H4 (cell line): ENCODE measurements at regions not wholly inside any gene's neighbourhood (a gene's known extent, or its start where the extent isn't known, plus 50 kb on each side); places are given as distances from the start of the nearest gene placed in this dataset.

Experiments
- DNase-seq: peaks from one replicate; pipeline ENCODE4 v3.0.0-alpha.2; 2015; ENCODE audit warnings: low spot score

DNA sequence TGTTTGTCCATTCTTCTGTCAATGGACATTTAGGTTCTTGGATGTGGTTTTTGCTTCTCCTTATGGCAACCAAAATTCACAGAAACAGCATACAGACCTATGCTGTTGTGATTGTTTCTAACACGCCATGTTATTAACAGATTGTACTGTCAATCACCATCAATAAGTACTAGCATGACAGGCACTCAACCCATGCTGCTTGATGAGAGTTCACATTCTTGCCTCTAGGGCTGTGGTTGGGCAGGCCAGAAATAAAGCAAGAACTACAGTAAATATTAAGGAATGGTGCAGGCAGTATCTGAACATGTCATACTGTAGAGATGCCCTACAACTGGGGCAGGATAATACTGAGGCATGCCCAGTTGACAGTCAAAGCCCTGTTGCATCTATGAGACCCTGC, 171.2 kb upstream of the ZFHX3 start:
- no peak for DNase-seq

DNA sequence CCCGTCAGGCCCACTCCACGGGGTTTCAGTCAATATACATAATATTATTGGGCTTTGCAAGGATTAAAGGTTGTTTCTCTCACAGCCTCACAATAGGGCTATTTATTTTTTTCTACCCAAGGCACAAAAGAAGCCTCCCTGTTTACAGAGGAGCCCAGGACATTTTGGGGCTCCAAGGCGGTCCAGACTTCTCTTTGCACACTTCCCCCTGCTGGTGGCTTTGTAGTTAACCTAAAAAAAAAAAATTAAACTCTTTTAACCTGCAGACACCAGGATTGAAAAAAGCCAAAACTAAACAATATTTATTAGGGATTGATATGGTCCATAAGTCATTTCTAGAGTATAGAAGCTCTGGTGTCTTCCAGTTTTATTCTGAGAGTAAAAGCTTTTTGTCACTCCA, 169.7 kb upstream of the ZFHX3 start:
- DNase-seq: no peak

DNA sequence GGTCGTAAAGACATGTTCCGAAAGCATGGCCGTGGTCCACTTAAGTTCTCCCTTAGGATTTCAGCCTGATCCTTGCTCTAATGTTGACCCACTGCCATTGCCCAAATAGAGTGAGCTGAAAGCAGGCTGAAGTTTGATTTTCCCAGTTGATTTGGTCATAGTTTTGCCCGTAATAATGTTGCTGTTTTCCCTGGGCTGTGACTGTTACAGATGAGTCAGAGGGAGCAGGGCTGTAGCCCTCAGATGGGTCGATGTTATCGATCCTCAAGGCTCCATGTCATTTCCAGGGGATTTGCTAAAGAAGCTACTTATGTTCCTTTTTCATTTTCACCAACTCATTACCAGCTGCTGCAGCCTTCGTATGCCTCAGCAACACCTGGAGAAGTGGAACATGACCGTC, 169.0 kb upstream of the ZFHX3 start:
- DNase-seq: no peak

DNA sequence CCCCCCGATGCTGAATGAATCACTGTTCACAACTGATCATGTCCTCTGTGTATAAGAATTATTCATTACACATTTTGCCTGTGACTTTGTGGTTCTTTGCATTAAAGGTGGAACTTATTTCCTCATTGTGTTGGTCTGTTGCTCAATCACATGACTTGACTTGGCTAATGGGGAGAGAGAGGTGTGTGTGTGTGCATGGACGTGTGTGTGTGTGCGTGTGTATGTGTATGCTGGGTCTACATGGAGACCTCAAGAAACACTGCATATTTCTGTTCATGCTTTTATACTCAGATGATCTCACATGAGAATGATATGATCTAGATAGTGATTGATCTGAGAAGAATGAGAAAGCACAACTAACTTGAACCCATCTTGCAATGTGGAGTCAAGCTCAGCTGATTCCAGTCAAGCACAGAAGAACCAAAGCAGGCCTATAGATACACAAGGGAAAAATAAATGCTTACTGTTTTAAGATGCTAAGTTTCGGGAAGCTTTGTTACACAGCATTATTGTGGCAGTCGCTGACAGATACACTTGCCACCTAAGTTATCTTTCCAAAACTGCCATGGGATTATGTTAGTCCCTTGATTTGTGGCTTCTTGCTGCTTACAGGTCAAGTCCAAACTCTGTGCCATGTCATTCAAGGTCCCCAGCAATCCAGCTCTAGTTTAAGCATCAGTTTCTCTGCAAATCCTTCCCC, 167.9 kb upstream of the ZFHX3 start:
- no peak for DNase-seq

DNA sequence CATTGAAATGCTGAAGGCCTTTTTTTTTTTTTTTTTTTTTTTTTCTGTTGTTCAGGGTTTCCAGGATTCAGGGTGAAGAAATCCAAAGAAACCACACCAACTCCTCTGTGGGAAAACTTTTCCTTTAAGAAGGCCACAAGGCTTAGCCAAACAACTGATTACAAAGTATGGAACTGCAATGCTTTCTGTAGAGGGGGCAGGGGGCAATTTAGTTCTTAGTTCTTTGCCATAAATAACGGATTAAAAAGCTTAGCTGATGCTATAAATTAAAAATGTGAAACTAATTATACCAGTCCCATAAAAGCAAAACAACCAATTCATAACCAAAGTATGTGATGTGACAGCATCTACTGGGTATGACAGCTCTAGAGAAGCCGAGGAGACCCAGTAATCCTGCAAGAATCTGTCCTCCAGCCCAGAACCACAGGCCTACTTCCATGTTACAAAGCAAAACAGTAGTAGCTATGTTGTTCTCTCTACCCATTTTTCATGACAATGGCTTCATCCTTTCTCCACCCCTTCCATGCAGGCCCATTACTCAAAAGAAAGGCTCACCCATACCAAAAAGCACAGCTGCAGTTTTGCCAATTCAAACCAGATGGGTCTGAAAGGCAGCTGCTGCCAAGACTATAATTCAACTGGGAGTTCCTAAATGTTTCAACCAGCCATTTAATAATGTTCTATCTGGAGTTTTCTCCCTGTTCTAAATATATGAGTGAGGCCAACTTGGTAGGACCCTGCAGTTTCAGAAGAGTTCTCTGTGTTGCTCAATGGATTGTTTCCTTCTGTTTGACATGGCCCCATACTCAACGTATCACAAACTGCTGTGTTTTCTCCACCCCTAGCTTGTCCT, 167.1 kb upstream of the ZFHX3 start:
- no peak for DNase-seq

DNA sequence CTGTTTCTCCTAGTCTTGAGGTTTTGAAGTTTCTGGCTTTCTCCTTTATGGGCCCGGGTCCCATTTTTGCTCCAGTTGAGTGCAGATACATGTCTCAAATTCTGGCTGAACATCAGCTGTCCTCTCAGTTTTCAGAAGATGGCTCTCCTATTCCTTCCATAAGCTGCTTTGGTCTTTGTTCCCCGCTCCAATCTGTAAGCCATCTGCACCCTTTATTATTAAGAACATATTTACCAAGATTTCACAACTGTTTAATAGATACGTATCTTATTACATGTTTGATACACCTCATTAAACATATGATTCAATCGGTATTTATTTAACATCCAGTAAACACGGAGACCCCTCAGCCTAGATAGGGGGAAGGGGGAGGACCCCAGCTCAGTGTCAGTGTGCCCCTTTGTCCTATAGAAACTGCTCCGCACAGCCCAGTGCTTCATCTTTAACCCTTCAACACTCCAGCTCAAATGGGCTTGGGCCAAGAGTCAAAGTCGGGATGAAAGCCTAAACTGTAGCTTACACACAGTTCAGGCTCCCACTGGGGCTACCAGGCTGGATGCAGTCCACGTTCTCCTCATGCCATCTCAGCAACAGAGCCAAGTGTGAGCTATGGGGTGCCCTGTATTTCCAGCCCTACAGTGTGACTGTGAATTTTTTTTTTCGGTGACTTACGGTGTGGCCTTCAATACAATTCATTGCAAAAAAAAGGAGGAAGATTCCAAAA, 166.0 kb upstream of the ZFHX3 start:
- DNase-seq: no peak

DNA sequence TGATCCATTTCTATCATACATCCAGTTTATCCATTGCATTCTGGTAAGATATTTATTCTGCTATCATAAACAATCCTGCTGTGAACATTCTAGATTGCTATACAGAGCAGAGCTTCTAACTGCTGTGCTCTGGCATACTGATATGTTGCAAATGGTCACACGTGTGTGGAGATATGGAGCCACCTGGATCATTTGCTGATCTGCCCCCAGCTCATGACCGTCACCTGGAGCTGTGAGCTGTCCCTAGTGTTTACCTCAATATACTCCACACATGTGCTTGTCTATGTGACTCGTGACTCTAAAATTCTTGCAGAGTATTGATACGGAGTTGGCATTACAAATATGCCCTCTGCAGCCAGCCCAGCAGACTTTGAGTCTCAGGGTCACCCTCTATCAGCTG, 164.5 kb upstream of the ZFHX3 start:
- DNase-seq: no peak

DNA sequence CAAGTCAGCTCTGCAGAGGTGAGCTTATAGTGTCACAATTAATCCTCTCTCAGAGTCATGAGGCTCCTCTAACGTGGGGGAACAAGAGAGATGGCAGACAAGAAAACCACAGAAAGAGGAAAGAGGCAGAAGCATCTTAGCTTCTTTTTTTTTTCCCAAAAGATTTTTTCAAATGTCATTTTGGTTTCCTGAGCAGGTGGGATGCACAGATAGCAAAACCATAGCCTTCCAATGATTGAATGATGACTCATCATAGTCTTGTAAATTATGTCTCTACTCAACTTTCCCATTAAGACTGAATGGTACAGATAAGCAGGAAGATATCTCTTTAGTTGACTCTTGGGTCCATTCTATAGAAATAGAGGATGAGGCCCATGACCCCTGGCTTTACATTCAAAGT, 162.8 kb upstream of the ZFHX3 start:
- DNase-seq: no peak

DNA sequence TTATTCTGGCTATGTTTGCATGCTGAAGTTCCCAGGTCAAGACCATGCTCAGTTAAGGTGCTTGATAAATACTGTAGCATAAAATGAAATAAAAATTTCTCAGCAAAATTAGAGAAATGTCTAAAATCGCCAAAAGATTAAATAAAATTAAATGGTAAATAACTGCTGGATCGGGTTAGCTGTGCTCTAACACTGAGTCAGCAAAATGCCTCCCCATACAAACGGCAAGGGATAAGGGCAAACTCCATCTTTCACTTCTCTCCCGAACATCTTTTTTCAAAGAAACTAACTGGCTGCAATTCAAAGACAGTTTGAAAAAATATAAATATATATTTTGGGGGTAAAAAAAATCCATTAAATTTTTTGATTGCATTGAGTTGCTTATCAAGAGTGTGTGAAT, 162.2 kb upstream of the ZFHX3 start:
- no peak for DNase-seq

DNA sequence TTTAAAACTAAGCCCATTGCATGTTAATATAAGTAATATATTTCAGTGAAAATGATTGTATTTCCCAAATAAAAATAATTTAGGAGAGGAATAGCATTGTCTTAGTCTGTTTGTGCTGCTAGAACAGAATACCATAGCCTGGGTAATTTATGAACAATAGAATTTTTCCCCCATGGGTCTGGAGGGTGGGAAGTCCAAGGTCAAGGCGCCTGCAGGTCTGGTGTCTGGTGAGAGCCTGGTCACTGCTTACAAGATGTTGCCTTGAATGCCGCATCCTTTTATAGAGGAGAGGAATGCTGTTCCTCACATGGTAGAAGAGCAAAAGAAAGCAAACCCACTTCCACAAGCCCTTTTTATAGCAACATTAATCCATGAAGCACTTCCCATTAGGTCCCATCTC, 161.3 kb upstream of the ZFHX3 start:
- DNase-seq: no peak

DNA sequence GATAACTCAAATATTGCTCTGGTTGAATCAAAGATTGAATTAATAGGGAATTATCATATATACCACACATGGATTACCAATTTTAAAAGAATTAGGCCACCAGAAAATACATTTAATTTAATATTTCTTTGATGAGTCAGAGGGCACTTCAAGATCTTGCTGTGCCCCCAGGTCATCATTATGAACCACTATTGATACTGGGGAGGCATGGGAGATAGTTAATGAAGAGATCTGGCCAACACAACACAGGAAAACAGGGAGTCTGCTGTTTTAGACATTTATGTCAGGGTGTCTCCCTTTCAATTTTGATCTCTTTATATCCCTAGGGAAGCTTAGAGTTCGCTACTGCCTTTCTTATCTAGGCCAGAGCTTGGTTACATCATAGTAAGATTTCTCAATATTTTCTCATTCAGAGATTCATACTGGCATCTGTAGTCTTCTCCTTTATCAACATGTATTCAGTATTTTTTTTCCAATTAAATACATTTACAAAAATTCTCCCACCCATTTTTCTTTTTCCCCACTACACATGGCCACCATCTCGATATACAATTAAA, 158.3 kb upstream of the ZFHX3 start:
- no peak for DNase-seq

DNA sequence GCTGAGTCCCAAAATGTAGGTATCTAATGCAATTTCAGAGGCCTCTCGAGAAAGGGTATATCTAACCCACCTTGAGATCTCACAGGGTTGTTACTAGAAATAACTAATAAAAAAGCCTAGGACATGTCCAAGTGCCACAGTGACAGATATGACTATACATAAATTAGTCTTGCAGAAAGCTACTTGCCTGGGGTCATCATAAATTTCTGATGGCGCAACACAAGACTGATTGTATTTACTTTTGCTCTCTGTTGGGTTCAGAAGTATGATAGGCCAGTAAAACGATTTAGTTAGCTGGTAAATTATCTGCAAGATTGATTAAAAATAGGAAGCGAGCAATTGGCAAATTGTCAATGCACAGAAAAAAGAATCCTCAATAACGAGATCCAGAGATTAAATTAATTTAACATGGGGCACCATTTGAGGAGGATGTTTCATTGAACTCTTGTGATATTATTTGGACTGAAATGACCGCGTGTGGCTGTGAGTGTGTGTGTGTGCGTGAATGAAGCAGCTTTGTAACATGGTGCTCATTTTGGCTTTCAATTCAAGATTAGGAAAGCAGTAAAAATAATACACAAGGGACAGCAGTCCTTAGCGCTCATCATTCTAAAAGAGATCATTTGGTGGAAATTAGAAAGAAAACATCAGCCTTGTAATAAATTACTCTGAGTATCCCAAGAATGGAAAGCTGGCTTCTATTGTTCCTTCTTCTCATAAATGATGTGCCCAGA, 157.4 kb upstream of the ZFHX3 start:
- DNase-seq: no peak

DNA sequence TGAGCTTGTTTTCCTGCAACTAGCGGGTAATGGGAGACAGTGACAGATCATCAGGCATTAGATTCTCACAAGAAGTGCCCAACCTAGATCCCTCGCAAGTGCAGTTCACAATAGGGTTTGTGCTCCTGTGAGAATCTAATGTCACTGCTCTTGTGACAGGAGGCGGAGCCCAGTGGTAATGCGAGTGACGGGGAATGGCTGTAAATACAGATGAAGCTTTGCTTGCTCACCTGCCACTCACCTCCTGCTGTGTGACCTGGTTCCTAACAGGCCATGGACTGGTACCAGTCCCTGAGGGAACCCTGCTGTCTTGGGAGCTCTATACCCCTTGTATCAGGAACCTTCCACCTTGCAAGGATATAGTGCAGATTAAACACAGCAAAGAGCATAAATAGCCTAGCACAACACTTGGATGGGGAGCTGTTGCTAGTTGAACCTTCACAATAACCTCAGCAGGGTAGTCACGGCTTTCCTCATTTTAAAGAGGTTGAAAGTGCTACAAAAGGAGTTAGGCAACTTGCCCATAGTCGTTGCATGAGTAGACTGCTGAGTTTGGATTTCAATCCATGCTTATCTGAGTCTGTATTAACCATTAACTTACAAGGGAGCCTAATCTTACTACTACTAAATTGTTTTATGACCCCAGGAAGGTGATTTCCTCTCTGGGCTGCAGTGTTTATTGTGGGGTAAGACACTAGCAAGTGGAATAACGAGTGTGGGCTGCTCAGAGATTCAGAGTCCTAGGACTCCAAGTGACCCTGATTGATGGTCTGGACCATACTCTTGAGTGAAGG, 156.6 kb upstream of the ZFHX3 start:
- DNase-seq: no peak

DNA sequence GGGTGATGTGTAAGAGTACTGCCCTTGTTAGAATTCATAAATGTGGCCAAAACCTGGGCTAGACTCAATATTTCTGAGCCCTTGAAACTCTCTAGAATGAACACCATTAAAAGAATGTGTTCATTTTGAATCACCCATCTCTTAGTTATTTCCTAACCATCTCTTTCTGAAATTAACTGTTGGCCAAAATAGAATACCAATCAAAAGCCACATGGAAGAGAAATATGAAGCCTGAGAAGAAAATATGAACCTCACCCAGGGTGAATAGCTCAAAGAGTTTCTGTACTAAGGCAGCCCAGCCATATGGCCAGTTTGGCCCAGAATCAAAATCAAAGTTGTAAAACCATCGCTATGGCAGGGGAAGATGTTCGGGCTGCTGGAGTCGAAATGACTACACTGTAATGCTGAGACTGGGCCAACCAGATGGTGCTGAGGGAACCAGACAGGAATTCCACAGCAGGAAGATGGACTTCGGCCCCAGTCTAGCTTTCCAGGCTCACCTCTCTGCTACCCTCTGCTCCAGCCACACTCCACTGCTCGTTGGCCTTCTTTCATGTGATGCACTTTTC, 154.3 kb upstream of the ZFHX3 start:
- DNase-seq: no peak

DNA sequence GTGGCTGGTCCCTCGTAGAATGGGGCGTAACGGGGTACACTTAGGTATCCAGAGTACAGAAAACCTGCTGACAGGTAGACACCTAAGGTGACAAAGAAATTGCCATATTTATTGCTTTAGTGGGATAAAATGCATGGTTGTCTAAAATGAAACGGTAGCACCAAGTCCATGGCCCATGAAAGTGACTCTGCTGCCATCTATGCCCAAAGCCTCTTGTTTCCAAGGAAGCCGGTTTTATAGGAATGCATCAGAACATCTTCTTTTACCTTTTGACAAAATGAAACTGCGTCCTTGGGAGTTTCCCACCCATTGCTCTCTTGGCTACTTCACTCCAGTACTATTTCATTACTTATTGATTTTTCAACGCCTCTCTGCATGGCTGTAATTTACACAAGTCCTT, 151.3 kb upstream of the ZFHX3 start:
- DNase-seq: no peak

DNA sequence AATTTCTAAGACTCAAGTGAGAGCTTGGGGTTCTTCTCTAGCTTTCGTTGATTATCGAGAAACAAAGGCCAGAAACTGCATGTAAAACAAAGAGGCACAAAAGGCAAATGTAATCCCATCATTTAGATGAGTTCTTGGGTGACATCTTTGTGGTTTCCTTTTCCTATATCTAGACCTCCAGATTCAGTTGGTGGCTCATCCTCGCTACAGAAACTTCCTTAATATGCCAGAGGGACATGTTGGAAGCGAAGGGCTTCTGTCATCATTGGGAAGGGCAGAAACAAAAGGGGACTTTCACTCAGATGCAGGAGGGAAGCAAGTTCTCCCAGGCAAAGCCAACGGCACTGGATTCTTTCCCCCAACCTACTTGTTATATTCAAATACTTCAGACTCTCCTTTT, 150.6 kb upstream of the ZFHX3 start:
- DNase-seq: no peak

DNA sequence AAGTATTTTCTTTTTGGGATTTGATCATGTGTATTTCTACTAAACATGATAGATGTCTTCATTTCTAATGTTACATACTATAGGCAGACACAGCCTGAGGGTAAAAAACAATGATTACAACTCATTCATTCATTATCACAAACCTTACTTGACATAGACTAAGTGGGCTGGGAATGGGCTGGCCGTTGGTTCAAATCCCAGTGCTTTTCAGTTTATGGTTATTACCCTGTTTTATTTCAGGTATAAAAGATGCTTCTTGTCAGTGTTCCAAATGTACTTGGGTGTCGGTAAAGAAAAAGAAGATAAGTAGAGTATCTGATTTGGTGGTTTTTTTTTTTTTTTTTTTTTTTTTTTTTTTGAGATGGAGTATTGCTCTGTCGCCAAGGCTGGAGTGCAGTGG, 149.7 kb upstream of the ZFHX3 start:
- DNase-seq: no peak

DNA sequence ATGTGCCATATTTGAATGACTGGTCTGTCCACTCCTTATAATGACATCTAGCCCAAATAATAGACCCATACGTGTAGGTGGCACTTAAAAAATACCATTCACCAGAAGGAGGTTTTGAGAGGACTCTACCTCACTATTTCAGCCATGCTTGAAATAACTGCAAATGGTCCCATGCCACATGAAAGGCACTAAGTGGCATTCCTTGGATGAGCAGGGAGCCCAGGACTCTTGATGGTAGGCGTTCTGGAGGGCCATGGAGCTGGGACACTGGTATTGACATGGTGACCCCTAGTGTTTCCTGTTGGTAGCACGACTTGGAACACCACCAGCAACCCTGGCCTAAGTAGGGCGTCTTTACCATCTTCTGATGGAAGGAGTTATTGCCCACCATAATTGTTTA, 148.7 kb upstream of the ZFHX3 start:
- DNase-seq: peak; percentile 77

DNA sequence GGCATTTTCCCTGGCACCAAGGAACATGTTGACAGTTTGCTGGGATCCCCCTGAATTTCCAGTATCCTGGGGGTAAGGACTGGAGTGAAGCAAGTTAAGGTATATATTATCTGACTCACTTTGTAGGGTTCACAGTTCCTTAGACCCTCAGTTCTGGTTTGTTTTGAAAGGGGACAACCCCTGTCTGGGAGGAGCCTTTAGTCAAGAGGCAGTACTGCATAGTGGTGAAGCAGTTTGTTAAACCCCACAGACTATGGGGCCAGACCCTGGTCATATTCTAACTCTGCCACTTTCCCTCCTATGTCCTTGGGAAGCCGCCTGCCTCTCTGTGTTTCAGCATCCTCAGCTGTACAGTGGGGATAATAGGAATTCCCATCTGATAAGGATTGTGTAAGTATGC, 145.5 kb upstream of the ZFHX3 start:
- DNase-seq: no peak

DNA sequence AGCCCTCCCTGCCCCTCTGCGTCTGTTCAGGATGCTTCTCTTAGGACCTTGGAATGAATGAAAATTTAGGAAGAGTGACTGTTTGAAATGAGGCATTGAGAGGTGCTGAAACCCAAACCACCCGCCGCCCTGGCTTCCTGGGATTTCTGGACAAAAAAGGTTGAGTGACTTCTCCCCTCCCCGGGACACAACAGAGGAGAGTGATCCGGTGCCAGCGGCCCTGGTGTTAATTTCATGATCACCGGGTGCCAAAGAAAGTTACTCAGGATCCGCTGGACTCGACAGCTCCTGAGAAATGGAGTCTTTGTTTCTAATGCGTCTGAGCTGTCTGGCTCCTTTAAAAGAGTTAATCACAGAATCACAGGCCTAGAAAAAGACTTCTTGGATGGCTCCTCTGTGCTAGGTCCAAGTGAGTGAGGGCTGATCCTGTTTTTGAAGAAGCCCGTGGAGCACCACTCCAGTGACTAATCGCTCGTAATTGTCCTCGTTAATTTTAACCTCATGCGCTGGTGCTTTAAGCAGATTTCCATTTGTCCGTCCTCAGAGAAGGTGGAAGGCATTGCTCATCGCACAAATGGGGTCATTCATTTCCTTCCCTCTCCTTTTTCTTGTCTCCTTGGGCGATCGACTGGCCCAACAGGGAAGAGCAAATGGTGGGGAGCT, 144.4 kb upstream of the ZFHX3 start:
- no peak for DNase-seq
